Liver (tissue), 7 donors: ENCODE measurements at regions not wholly inside any gene's neighbourhood (a gene's known extent, or its start where the extent isn't known, plus 50 kb on each side); places are given as distances from the start of the nearest gene placed in this dataset.

ENCODE experiments used
- DNase-seq: peaks from one replicate; pipeline ENCODE4 v3.0.0-alpha.2; 2017; ENCODE audit warnings: low spot score
- H3K27ac ChIP-seq, 2 donors: one replicate each; pipeline ENCODE4 v1.7.0; 2013; ENCODE audit warnings: inconsistent platforms in 2 of 2, low read length in 2 of 2, control low read depth in 1 of 2, low read depth in 1 of 2, mild to moderate bottlenecking in 1 of 2
- H3K27me3 ChIP-seq, 4 donors: one replicate each; pipeline versions ENCODE4 v1.6.1 to v1.7.0; 2013; ENCODE audit warnings: low read length in 3 of 4, inconsistent platforms in 1 of 4, mild to moderate bottlenecking in 1 of 4, moderate library complexity in 1 of 4; ENCODE audit not compliant: control insufficient read depth in 4 of 4, insufficient read depth in 4 of 4
- H3K36me3 ChIP-seq, 4 donors: one replicate each; pipeline versions ENCODE4 v1.6.1 to v1.7.0; 2013; ENCODE audit warnings: low read length in 3 of 4, mild to moderate bottlenecking in 3 of 4, low read depth in 1 of 4, moderate library complexity in 1 of 4; ENCODE audit not compliant: control insufficient read depth in 4 of 4, insufficient read depth in 3 of 4
- H3K4me1 ChIP-seq, 4 donors: one replicate each; pipeline versions ENCODE4 v1.6.1 to v1.7.0; 2013; ENCODE audit warnings: low read length in 3 of 4, mild to moderate bottlenecking in 3 of 4, moderate library complexity in 1 of 4; ENCODE audit not compliant: control insufficient read depth in 4 of 4, insufficient read depth in 4 of 4
- H3K4me3 ChIP-seq, 3 donors: one replicate each; pipeline versions ENCODE4 v1.6.1 to v1.7.0; 2013; ENCODE audit warnings: low read length in 3 of 3, control low read depth in 1 of 3, low read depth in 1 of 3, mild to moderate bottlenecking in 1 of 3
- H3K9ac ChIP-seq, 2 donors: one replicate each; pipeline ENCODE4 v1.7.0; 2013; ENCODE audit warnings: low read length in 2 of 2, mild to moderate bottlenecking in 2 of 2, moderate library complexity in 2 of 2, control low read depth in 1 of 2, low read depth in 1 of 2
- H3K9me3 ChIP-seq, 4 donors: one replicate each; pipeline versions ENCODE4 v1.6.1 to v1.7.0; 2013; ENCODE audit warnings: low read length in 3 of 4; ENCODE audit not compliant: control insufficient read depth in 4 of 4
- ATF3 ChIP-seq: IDR thresholded peaks from 2 replicates; pipeline ENCODE4 v1.6.1; 2016; ENCODE audit warnings: antibody characterized with exemption
- GABPA ChIP-seq, 2 donors: IDR thresholded peaks in 1 of 2; conservative IDR thresholded peaks in 1 of 2; 2 replicates each; pipeline ENCODE4 v1.6.1; 2016; ENCODE audit warnings: antibody characterized with exemption in 2 of 2, mild to moderate bottlenecking in 1 of 2, moderate library complexity in 1 of 2
- HNF4G ChIP-seq: IDR thresholded peaks from 2 replicates; pipeline ENCODE4 v1.6.1; 2016; ENCODE audit warnings: antibody characterized with exemption
- MAX ChIP-seq: IDR thresholded peaks from 2 replicates; pipeline ENCODE4 v1.6.1; 2016; ENCODE audit warnings: antibody characterized with exemption
- RAD21 ChIP-seq, 2 donors: IDR thresholded peaks; 2 replicates each; pipeline ENCODE4 v1.6.1; 2016; ENCODE audit warnings: antibody characterized with exemption in 2 of 2, mild to moderate bottlenecking in 2 of 2
- REST ChIP-seq: IDR thresholded peaks from 2 replicates; pipeline ENCODE4 v1.6.1; 2016; ENCODE audit warnings: antibody characterized with exemption, mild to moderate bottlenecking
- RXRA ChIP-seq, 2 donors: IDR thresholded peaks; 2 replicates each; pipeline ENCODE4 v1.6.1; 2017 to 2018; ENCODE audit warnings: antibody characterized with exemption in 2 of 2, mild to moderate bottlenecking in 1 of 2
- SP1 ChIP-seq: IDR thresholded peaks from 2 replicates; pipeline ENCODE4 v1.6.1; 2018; ENCODE audit warnings: antibody characterized with exemption, mild to moderate bottlenecking
- TAF1 ChIP-seq: conservative IDR thresholded peaks from 2 replicates; pipeline ENCODE4 v1.6.1; 2016; ENCODE audit warnings: antibody characterized with exemption, mild to moderate bottlenecking
- YY1 ChIP-seq: IDR thresholded peaks from 2 replicates; pipeline ENCODE4 v1.6.1; 2016; ENCODE audit warnings: antibody characterized with exemption, mild to moderate bottlenecking
- WGBS: extraction: QIAGEN DNeasy Blood & Tissue Kit; methylation state at CpG from one replicate; pipeline ENCODE4 v1.1.7; 2013; 5-methylcytosine and 5-hydroxymethylcytosine counted together
- donor health status: healthy.
- donor health status: healthy.
- donor health status: healthy.
- donor health status: healthy.

DNA sequence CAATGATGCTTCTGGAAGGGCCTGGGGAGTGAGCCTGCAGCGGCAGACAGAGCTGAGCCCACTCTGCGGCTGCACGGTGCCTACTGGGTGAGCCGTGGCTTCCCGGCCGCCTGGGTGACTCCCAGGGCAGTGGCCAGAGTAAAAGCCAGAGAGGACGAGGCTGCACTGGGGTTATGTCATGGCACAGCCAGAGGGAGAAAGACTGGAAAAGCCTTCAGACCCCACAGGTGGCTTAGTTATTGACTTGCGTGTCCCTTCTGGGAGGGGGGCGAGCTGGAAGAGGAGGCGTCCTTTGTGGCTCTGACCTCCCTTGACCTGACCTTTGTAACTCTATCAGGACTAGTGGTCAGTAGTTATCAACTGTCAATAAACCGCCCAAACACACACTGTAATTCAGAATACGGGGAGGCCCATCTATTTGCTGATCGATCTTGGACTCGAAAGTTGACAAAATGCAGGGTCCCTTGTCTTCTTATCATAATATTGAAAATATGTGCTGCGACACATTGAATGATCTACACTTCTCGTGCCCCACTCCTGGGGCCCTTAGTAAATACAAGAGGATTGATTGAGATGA, 385.9 kb upstream of the ZFHX3 start:
- no peak for DNase-seq
- Histone ChIP-seq H3K27me3 (no peaks in the 10 kb centered on the region), H3K4me3 (no peak overlapping the region), H3K9ac (no peak overlapping the region), H3K27ac (no peak overlapping the region), H3K36me3 (no peaks in the 10 kb centered on the region), H3K4me1 (no peaks in the 10 kb centered on the region), H3K9me3 (no peaks in the 10 kb centered on the region)
- WGBS, result 38% methylated on average over 16 of the region's 16 CpGs
- TF ChIP-seq YY1, result no peak
- TF ChIP-seq SP1, result no peak
- no peak for TF ChIP-seq HNF4G
- no peak for TF ChIP-seq GABPA (IDR thresholded peaks at IDR 0.05 in 1 of 2, conservative IDR thresholded peaks at IDR 0.05 in 1 of 2)
- TF ChIP-seq TAF1, result no peak
- no peak for TF ChIP-seq MAX
- no peak for TF ChIP-seq RXRA (IDR thresholded peaks at IDR 0.05)
- TF ChIP-seq REST, result no peak

- TF ChIP-seq RAD21 (IDR thresholded peaks at IDR 0.05) (no peak), ATF3 (no peak), REST (no peak), SP1 (no peak)
- H3K4me1 ChIP-seq, result no peaks in the 10 kb centered on the region
- DNase-seq, result no peak
Measured at GRCh38 chr16:73432850-73433730, 385.2 kb upstream of the ZFHX3 start.

More at GRCh38 chr16:73432850-73433730, 385.2 kb upstream of the ZFHX3 start:
- H3K27ac ChIP-seq, result no peak overlapping the region
- no peaks in the 10 kb centered on the region for H3K9me3 ChIP-seq
- no peaks in the 10 kb centered on the region for H3K27me3 ChIP-seq
- WGBS, result 72% methylated on average over 13 of the region's 13 CpGs
- no peak overlapping the region for H3K9ac ChIP-seq
- H3K4me3 ChIP-seq, result no peak overlapping the region
- H3K36me3 ChIP-seq, result no peaks in the 10 kb centered on the region
